Kidney (tissue), 13 donors: ENCODE measurements at regions not wholly inside any gene's neighbourhood (a gene's known extent, or its start where the extent isn't known, plus 50 kb on each side); places are given as distances from the start of the nearest gene placed in this dataset.

Experiments used
- DNase-seq, 5 donors: peaks; one replicate each; pipeline ENCODE4 v3.0.0-alpha.2; 2013 to 2020
- FAIRE-seq: peaks from 2 replicates; lab custom pipeline; 2012; peaks lifted over from hg19 to GRCh38; lab: Jason Lieb, UNC
- H3K27ac ChIP-seq, 2 donors: one replicate each; pipeline ENCODE4 v1.7.0; 2013; ENCODE audit warnings: low read depth in 2 of 2, low read length in 2 of 2, inconsistent platforms in 1 of 2
- H3K27me3 ChIP-seq: one replicate; pipeline ENCODE4 v1.7.1; 2013; ENCODE audit warnings: low read length, inconsistent platforms; ENCODE audit not compliant: control insufficient read depth, insufficient read depth
- H3K36me3 ChIP-seq, 3 donors: one replicate each; pipeline versions ENCODE4 v1.7.0 to v1.7.1; 2013; ENCODE audit warnings: low read length in 3 of 3, control low read depth in 1 of 3, inconsistent platforms in 1 of 3; ENCODE audit not compliant: insufficient read depth in 3 of 3, control insufficient read depth in 2 of 3
- H3K4me1 ChIP-seq, 3 donors: one replicate each; pipeline versions ENCODE4 v1.7.0 to v1.7.1; 2013; ENCODE audit warnings: low read length in 3 of 3, inconsistent platforms in 1 of 3, low read depth in 1 of 3; ENCODE audit not compliant: control insufficient read depth in 2 of 3, insufficient read depth in 2 of 3
- H3K4me3 ChIP-seq, 3 donors: one replicate each; pipeline versions ENCODE4 v1.7.0 to v1.8.1; 2013; ENCODE audit warnings: low read length in 3 of 3, control low read depth in 1 of 3, inconsistent platforms in 1 of 3
- H3K9ac ChIP-seq, 3 donors: one replicate each; pipeline versions ENCODE4 v1.7.0 to v1.7.1; 2013; ENCODE audit warnings: low read length in 3 of 3, control low read depth in 1 of 3, inconsistent platforms in 1 of 3
- H3K9me3 ChIP-seq, 3 donors: one replicate each; pipeline versions ENCODE4 v1.7.0 to v1.7.1; 2013; ENCODE audit warnings: low read length in 3 of 3, control low read depth in 1 of 3, inconsistent platforms in 1 of 3; ENCODE audit not compliant: control insufficient read depth in 2 of 3, insufficient read depth in 1 of 3
- intact Hi-C: fragments of 100-400 bp; cut with DNase I; formaldehyde crosslinking; loops from one replicate; pipeline ENCODE4 v1.11.1; 2022
- TF ChIP-seq, protein P1 (sequence below): IDR thresholded peaks from 3 replicates; pipeline ENCODE4 v1.5.1; 2012; ENCODE audit warnings: mild to moderate bottlenecking, moderate library complexity, borderline replicate concordance; ENCODE audit not compliant: insufficient read depth; ENCODE audit errors: extremely low read depth
- donor health status: control.
- donor health status: control.
- donor health status: control.
- donor health status: control.
- donor health status: control.
- donor health status: DM: yes; HTN: yes; CAD: no.
- donor health status: Normal renal cell carcinoma (clear cell type).

DNA sequence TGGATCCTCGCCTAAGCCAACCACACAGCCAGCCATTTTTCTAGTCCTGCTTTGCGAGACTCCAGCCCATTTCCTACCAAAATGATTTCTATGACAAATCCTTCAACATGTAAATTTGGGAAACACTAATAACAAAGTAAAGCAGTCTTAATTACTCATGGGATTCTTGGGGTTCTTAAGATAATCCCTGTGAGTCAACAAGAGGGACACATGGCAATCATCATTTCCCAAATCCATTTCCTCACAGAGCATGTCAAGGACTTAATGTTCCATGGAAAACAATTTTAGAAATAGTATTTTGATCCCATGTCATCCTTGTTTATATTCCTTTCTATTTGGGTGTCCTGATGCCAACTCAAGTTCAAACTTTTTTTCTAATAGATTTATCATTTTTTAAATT, 322.7 kb upstream of the NOX3 start:
- intact Hi-C loops: no loop called here
- H3K4me3 ChIP-seq: no peak overlapping the region
- FAIRE-seq (no peak), DNase-seq (no peak)
- no peaks in the 10 kb centered on the region for H3K9me3 ChIP-seq
- TF ChIP-seq, protein P1, sequence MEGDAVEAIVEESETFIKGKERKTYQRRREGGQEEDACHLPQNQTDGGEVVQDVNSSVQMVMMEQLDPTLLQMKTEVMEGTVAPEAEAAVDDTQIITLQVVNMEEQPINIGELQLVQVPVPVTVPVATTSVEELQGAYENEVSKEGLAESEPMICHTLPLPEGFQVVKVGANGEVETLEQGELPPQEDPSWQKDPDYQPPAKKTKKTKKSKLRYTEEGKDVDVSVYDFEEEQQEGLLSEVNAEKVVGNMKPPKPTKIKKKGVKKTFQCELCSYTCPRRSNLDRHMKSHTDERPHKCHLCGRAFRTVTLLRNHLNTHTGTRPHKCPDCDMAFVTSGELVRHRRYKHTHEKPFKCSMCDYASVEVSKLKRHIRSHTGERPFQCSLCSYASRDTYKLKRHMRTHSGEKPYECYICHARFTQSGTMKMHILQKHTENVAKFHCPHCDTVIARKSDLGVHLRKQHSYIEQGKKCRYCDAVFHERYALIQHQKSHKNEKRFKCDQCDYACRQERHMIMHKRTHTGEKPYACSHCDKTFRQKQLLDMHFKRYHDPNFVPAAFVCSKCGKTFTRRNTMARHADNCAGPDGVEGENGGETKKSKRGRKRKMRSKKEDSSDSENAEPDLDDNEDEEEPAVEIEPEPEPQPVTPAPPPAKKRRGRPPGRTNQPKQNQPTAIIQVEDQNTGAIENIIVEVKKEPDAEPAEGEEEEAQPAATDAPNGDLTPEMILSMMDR: no peak
- H3K27ac ChIP-seq: no peak overlapping the region
- H3K9ac ChIP-seq: no peak overlapping the region
- no peaks in the 10 kb centered on the region for H3K36me3 ChIP-seq
- H3K27me3 ChIP-seq: no peaks in the 10 kb centered on the region
- peaks cover 3 to 4% (median 3%) of the 10 kb centered on the region in 3 donors for H3K4me1 ChIP-seq

DNA sequence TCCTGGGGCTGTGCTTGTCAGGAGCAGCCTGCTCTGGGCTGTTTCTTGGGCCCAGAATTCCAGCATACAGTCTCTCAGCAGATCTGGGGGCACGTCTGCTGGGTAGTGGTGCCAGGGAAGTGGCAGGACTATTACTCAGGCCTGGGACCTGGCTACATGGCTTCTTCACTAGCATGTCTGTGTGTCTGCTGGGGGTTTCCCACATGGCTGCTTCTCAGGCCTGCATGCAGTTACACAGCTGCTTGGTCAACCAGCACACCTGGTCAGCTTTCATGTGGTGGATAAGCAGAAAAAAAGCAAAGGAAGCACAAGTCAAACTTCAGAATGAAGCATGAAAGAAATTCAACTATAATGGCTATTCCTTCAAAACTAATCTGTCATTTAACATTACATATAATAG, 316.2 kb upstream of the NOX3 start:
- intact Hi-C loops: no loop called here
- TF ChIP-seq, protein P1: no peak
- H3K9ac ChIP-seq: no peak overlapping the region
- DNase-seq: no peak
- no peak for FAIRE-seq
- no peaks in the 10 kb centered on the region for H3K4me1 ChIP-seq
- H3K27me3 ChIP-seq: no peaks in the 10 kb centered on the region
- H3K36me3 ChIP-seq: no peaks in the 10 kb centered on the region
- no peaks in the 10 kb centered on the region for H3K9me3 ChIP-seq
- no peak overlapping the region for H3K27ac ChIP-seq
- no peak overlapping the region for H3K4me3 ChIP-seq

DNA sequence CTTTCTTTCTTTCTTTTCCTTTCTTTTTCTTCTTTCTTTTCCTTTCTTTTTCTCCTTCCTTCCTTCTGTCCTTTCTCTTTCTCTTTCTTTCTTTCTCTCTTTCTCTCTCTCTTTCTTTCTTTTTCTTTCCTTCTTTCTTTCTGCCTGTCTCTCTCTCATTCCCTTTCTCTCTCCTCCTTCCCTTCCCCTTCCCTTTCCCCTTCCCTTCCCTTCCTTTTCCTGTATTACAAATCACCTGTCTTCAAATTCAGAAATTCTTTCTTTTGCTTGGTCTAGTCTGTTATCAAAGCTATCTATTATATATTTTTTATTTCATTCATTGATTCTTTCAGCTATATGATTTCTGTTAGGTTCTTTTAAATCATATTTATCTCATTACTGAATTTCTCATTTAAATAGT, 315.2 kb upstream of the NOX3 start:
- Histone ChIP-seq H3K4me3 (no peak overlapping the region), H3K4me1 (no peaks in the 10 kb centered on the region), H3K27me3 (no peaks in the 10 kb centered on the region), H3K36me3 (no peaks in the 10 kb centered on the region), H3K9me3 (no peaks in the 10 kb centered on the region), H3K9ac (no peak overlapping the region), H3K27ac (no peak overlapping the region)
- TF ChIP-seq, protein P1: no peak
- intact Hi-C loops: no loop called here
- FAIRE-seq (no peak), DNase-seq (no peak)

DNA sequence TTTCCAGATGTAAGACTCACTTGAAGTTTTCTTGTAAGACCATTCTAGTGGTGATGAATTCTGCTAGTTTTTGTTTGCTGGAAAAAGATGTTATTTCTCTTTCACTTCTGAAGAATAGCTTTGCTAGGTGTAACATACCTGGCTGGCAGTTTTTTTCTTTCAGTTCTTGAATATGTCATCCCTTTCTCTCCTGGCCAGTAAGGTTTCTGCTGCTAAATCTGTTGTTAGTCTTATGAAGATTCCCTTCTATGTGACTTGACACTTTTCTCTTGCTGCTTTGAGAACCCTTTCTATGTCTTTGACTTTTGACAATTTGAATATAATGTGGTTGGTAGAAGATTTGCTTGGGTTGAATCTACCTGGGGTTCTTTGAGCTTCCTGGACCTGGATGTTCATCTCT, 314.7 kb upstream of the NOX3 start:
- H3K27ac ChIP-seq: no peak overlapping the region
- FAIRE-seq (no peak), DNase-seq (no peak)
- TF ChIP-seq, protein P1: no peak
- H3K4me1 ChIP-seq: no peaks in the 10 kb centered on the region
- no peak overlapping the region for H3K4me3 ChIP-seq
- H3K27me3 ChIP-seq: no peaks in the 10 kb centered on the region
- no peaks in the 10 kb centered on the region for H3K9me3 ChIP-seq
- H3K36me3 ChIP-seq: no peaks in the 10 kb centered on the region
- H3K9ac ChIP-seq: no peak overlapping the region
- intact Hi-C loops: no loop called here
